Large intestine (tissue), 3 donors: ENCODE measurements at regions not wholly inside any gene's neighbourhood (a gene's known extent, or its start where the extent isn't known, plus 50 kb on each side); places are given as distances from the start of the nearest gene placed in this dataset.

Experiments used
- DNase-seq, 2 donors: peaks; one replicate each; pipeline versions ENCODE4 v3.0.0 to v3.0.0-alpha.2; 2013
- H3K27ac ChIP-seq: one replicate; pipeline ENCODE4 v1.5.1; 2013; ENCODE audit warnings: low read length
- H3K27me3 ChIP-seq: 2 replicates; pipeline ENCODE4 v1.6.1; 2013; ENCODE audit warnings: low read length; ENCODE audit not compliant: control insufficient read depth, insufficient read depth
- H3K36me3 ChIP-seq: 2 replicates; pipeline ENCODE4 v1.6.1; 2013; ENCODE audit warnings: low read length; ENCODE audit not compliant: control insufficient read depth, insufficient read depth
- H3K4me1 ChIP-seq: one replicate; pipeline ENCODE4 v1.6.1; 2013; ENCODE audit warnings: low read length; ENCODE audit not compliant: control insufficient read depth, insufficient read depth
- H3K4me3 ChIP-seq: one replicate; pipeline ENCODE4 v1.5.1; 2013; ENCODE audit warnings: low read length
- H3K9me3 ChIP-seq: one replicate; pipeline ENCODE4 v1.6.1; 2013; ENCODE audit warnings: mild to moderate bottlenecking, low read depth, low read length, moderate library complexity; ENCODE audit not compliant: control insufficient read depth
- WGBS: methylation state at CpG from one replicate; pipeline ENCODE4 v1.1.5; 2013; ENCODE audit warnings: low lambda C conversion rate; ENCODE audit not compliant: insufficient coverage; 5-methylcytosine and 5-hydroxymethylcytosine counted together

- Histone ChIP-seq H3K4me1 (no peaks in the 10 kb centered on the region), H3K36me3 (no peaks in the 10 kb centered on the region), H3K27ac (no peak overlapping the region), H3K9me3 (no peaks in the 10 kb centered on the region), H3K4me3 (no peak overlapping the region), H3K27me3 (no peaks in the 10 kb centered on the region)
- no CpG with 5 or more reads among the region's 11 CpGs for WGBS
- no peak for DNase-seq
These were observed 175.4 kb downstream of the SHOX start for GRCh38 chrX:805988-806387.

GRCh38 chrX:805103-805670 is 174.6 kb downstream of the SHOX start:
- Histone ChIP-seq H3K27me3 (no peaks in the 10 kb centered on the region), H3K36me3 (no peaks in the 10 kb centered on the region), H3K27ac (no peak overlapping the region), H3K4me1 (no peaks in the 10 kb centered on the region), H3K9me3 (peaks cover 2% of the 10 kb centered on the region), H3K4me3 (no peak overlapping the region)
- WGBS, result 46% methylated on average over 8 of the region's 16 CpGs
- DNase-seq, result no peak

- H3K4me1 ChIP-seq, result no peaks in the 10 kb centered on the region
- no peak for DNase-seq
- no CpG with 5 or more reads among the region's 6 CpGs for WGBS
- H3K9me3 ChIP-seq, result peaks cover 2% of the 10 kb centered on the region
- H3K27ac ChIP-seq, result no peak overlapping the region
- no peak overlapping the region for H3K4me3 ChIP-seq
- no peaks in the 10 kb centered on the region for H3K27me3 ChIP-seq
- no peaks in the 10 kb centered on the region for H3K36me3 ChIP-seq
These were observed 172.3 kb downstream of the SHOX start for GRCh38 chrX:802846-803245.

- no peaks in the 10 kb centered on the region for H3K27me3 ChIP-seq
- no peak for DNase-seq
- peaks cover 2% of the 10 kb centered on the region for H3K9me3 ChIP-seq
- H3K4me1 ChIP-seq, result no peaks in the 10 kb centered on the region
- WGBS, result no CpG with 5 or more reads among the region's 3 CpGs
- H3K4me3 ChIP-seq, result no peak overlapping the region
- H3K36me3 ChIP-seq, result no peaks in the 10 kb centered on the region
- no peak overlapping the region for H3K27ac ChIP-seq
These were observed 169.2 kb downstream of the SHOX start for GRCh38 chrX:799808-800207.

- no peak overlapping the region for H3K4me3 ChIP-seq
- H3K27me3 ChIP-seq, result peaks cover 8% of the 10 kb centered on the region
- H3K9me3 ChIP-seq, result peaks cover 2% of the 10 kb centered on the region
- DNase-seq, result no peak
- no peak overlapping the region for H3K27ac ChIP-seq
- no CpG with 5 or more reads among the region's 11 CpGs for WGBS
- H3K36me3 ChIP-seq, result no peaks in the 10 kb centered on the region
- no peaks in the 10 kb centered on the region for H3K4me1 ChIP-seq
These were observed 163.7 kb downstream of the SHOX start for GRCh38 chrX:794311-794710.

GRCh38 chrX:793216-793770 is 162.7 kb downstream of the SHOX start:
- no peak for DNase-seq
- no CpG with 5 or more reads among the region's 24 CpGs for WGBS

GRCh38 chrX:791479-792034 is 161.0 kb downstream of the SHOX start:
- WGBS, result 46% methylated on average over 4 of the region's 14 CpGs
- Histone ChIP-seq H3K9me3 (peaks cover 2% of the 10 kb centered on the region), H3K4me1 (no peaks in the 10 kb centered on the region), H3K27ac (no peak overlapping the region), H3K27me3 (peaks cover 8% of the 10 kb centered on the region), H3K36me3 (no peaks in the 10 kb centered on the region), H3K4me3 (no peak overlapping the region)
- DNase-seq, result no peak

More at GRCh38 chrX:793216-793770, 162.7 kb downstream of the SHOX start:
- Histone ChIP-seq H3K27ac (no peak overlapping the region), H3K4me3 (no peak overlapping the region), H3K9me3 (peaks cover 2% of the 10 kb centered on the region), H3K36me3 (no peaks in the 10 kb centered on the region), H3K27me3 (peaks cover 8% of the 10 kb centered on the region), H3K4me1 (no peaks in the 10 kb centered on the region)

GRCh38 chrX:790783-791360 is 160.3 kb downstream of the SHOX start:
- Histone ChIP-seq H3K9me3 (peaks cover 2% of the 10 kb centered on the region), H3K27me3 (peaks cover 8% of the 10 kb centered on the region), H3K27ac (no peak overlapping the region), H3K4me3 (no peak overlapping the region), H3K4me1 (no peaks in the 10 kb centered on the region), H3K36me3 (no peaks in the 10 kb centered on the region)
- WGBS, result no CpG with 5 or more reads among the region's 30 CpGs
- no peak for DNase-seq

GRCh38 chrX:790041-790506 is 159.5 kb downstream of the SHOX start:
- no peak for DNase-seq
- no CpG with 5 or more reads among the region's 18 CpGs for WGBS
- peaks cover 8% of the 10 kb centered on the region for H3K27me3 ChIP-seq

GRCh38 chrX:789096-789495 is 158.5 kb downstream of the SHOX start:
- H3K27me3 ChIP-seq, result peaks cover 8% of the 10 kb centered on the region
- no peak for DNase-seq
- WGBS, result 50% methylated on average over 2 of the region's 9 CpGs
- no peak overlapping the region for H3K4me3 ChIP-seq
- no peaks in the 10 kb centered on the region for H3K4me1 ChIP-seq
- H3K9me3 ChIP-seq, result peaks cover 2% of the 10 kb centered on the region
- H3K27ac ChIP-seq, result no peak overlapping the region
- H3K36me3 ChIP-seq, result no peaks in the 10 kb centered on the region

More at GRCh38 chrX:790041-790506, 159.5 kb downstream of the SHOX start:
- Histone ChIP-seq H3K9me3 (peaks cover 2% of the 10 kb centered on the region), H3K36me3 (no peaks in the 10 kb centered on the region), H3K4me1 (no peaks in the 10 kb centered on the region), H3K4me3 (no peak overlapping the region), H3K27ac (no peak overlapping the region)
